GM18907 (cell line): ENCODE measurements at regions not wholly inside any gene's neighbourhood (a gene's known extent, or its start where the extent isn't known, plus 50 kb on each side); places are given as distances from the start of the nearest gene placed in this dataset.
"Not testable (repeated sequence)": the region's sequence is repeated elsewhere in the genome, so short reads cannot be mapped to it uniquely, and the experiment has no call there.

Experiments used
- ATAC-seq: cut with Tn5 transposase; IDR thresholded peaks from one replicate; pipeline ENCODE4 v1.9.1; 2021; ENCODE audit warnings: mild to moderate bottlenecking, moderate library complexity; ENCODE audit not compliant: unreplicated experiment

GRCh38 chr10:71081229-71081560, 131.2 kb upstream of the UNC5B start:
- ATAC-seq: no peak

DNA sequence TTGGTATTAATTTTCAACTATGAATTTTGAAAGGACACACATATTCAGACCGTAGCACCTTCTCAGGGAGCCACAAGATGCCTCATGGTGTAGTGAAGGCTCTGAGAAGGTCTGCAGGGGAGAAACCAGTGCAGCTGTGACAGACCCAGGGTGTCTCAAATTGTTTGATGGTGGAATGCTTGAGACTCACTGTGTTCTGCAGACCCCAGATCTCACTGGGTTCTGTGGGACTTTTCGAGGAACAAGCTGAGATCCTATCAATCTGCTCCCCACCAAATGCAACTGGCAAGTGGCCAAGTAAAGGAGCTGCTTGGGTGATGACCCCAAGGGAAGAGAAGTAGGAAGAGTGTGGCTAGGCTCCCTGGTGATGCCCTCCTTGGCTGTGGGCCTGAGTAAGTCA, 130.5 kb upstream of the UNC5B start:
- ATAC-seq: no peak

GRCh38 chr10:71082960-71083715, 129.2 kb upstream of the UNC5B start:
- ATAC-seq: no peak

- ATAC-seq: no peak
Measured at GRCh38 chr10:71083716-71083975, 128.7 kb upstream of the UNC5B start.

DNA sequence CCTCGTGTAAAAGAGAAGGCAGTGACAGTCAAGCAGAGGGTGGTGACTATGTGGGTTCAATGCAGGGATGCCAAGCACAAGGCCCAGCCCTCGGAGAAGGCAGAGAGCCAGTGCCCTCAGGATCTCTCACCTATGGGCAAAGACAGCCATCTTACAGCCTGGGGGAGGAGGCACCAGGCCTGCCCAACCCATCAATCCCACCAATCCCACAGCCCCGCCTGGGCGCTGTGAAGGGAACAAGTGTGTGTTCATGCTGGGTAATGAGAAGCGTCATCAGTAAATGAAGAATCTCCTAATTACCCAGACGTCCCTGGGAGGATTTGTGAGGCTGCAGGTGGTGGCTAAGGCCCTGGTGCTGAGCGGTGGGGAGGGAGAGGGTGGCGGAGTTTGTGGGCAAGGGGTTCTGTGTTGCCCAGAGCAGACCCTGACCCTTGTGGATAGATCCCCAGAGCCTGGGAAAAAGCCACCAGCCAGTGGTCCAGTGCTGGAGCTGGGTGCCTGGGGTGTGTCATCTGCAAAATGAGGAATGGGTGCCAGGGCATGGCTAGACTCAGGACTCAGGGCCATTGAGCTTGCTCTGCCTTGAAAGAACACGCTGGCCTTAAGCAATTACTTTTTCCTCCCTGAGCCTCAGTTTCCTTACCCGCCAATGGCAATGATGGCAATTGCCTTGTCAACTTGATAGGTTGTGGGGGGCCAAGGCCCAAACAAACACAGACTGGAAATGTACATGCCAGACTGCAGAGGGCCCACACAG, 128.1 kb upstream of the UNC5B start:
- ATAC-seq: no peak

DNA sequence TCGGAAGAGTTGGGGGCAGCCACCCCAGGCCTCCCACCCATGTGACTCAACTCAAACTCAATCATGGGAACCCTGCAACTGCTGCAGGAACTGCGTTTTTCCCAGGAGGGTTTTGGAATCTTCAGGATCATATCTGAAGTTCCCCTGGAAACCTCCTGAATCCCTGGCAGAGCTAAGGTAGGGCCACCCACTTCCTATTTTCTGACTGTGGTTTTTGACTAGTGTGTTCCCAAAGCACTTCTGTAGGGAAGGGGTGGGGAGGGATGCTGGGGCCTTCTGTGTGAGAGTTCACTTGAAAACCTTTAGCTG, 127.6 kb upstream of the UNC5B start:
- ATAC-seq: no peak

GRCh38 chr10:71085689-71086438, 126.5 kb upstream of the UNC5B start:
- no peak for ATAC-seq

DNA sequence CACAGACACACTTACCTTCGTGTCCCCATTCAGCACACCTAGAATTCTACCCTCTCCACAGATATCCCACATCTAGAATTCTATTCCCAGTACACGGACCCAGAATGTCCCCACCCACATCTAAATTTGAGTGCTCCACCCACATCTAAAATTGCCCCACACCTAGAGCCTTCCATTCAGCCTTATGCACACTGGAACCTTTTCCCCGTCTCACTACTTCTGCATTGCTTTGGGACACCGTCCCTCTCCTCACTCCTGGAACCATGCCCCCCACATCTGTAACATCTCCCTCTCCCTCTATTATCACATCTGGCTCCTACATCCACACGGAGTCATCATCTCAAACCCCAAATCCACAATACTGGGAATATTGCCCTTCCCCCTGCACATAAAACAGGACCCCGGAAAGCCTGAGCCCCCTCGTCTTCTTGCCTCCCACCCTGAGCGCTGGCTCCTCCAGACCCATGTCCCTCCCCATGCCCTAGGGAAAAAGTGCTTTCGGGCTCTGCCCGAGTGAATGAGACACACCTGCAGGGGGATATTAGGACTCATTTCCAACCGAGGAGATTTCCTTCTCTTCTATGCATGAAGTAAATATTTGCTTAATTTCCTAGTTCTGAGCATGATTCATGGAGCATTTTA, 125.8 kb upstream of the UNC5B start:
- ATAC-seq: no peak

DNA sequence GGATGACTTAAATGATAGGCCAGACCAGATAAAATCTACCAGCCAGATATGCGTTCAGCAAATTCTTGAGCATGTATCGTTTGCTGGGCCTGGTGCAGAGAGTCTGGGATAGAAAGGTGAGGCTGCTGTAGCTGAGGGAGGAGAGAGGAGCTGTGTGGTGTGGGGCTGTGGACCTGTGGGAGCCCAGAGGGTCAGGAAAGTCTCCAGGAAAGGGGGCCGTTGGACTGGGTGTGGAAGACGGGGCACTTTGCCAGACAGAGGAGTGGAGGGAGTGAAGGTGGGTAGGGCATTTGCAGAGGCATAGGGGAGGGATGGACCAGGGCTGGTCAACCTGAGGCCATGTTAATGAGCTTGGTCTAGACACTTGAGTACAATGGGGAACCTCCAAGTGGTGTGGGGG, 124.7 kb upstream of the UNC5B start:
- no peak for ATAC-seq

GRCh38 chr10:71088054-71088453, 124.3 kb upstream of the UNC5B start:
- no peak for ATAC-seq

GRCh38 chr10:71088578-71088977, 123.8 kb upstream of the UNC5B start:
- not testable (repeated sequence) for ATAC-seq

GRCh38 chr10:71089162-71089561, 123.2 kb upstream of the UNC5B start:
- ATAC-seq: no peak

DNA sequence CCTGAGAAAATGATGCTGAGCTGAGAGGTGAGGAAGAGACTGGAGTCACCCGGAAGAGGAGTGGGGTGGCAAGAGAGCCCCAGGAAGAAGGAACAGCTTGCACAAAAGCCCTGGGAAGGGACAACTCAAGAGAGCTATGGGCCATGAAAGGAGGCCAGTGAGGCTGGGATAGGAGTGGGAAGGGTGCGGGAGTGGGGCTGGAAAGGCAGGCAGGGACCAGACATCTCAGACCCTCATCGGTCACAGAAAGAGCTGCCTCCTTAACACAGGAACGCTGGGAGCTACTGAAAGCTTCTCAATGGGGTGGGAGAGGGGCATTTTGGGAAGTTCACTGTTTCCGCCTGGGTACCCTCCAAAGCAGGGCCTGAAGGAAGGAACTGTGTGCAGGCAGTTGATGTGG, 122.0 kb upstream of the UNC5B start:
- ATAC-seq: no peak

DNA sequence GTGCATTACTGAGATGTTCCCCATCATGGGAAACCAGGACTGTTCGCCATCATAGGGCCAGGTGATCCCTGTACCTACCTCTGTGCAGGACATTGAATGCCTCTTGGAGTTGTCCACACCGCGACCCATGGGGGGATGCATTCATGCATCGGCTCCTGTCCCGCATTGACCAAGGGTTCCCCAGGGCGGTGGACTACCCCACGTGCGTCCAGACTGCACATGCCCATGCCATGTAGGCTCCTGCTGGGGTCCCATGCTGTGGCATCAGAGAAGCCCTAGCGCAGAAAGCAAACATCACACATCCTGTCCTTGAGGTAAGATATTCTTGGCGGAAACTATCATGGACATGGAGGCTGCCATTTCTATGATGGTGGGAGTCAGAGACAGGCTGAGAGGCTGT, 121.6 kb upstream of the UNC5B start:
- ATAC-seq: no peak

DNA sequence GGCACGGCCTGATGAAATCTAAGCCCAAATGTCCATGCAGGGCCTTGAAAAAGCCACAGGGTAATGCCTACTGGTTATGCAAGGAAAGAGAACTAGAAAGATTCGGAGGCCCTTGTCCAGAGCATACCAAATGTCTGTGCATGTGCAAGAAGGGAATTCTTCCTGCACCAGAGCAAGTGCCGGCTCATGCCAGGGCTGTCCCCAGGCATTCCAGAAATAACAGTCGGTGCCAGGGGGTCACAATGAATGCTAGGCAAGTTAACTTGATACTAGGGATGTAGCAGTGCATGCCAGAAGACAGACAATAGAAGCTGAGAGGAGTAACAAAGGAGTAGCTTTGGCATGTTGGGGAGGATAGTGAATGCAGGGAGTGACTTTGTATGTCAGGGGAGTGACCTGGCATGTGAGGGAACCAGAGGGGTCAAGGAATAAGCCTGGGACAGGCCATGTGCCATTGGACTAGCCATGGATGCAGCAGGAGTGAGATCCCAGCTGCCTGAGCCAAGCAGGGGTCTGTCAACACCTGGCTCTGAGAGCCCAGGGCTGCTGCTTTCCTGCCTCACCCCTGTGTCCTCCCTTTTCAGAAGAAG, 119.5 kb upstream of the UNC5B start:
- ATAC-seq: no peak

DNA sequence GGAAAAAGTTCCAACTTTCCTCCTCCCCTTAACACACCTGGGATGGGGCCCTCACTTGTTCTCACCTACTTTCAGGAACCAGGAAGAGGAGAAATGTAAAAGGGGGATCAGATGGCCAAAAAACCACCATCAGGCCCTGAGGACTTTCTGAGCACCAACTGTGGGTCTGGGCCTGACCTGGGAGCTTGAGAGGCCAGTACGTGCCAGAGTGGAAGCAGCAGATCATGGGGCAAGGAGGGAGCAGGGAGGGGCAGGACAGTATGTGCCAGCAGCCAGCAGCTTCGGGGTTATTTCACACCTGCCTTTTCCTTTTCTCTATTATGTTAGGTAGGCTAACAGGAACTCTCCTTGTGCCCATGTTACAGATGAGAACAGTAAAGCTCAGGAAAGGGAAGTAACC, 118.8 kb upstream of the UNC5B start:
- ATAC-seq: no peak

GRCh38 chr10:71094712-71095390, 117.5 kb upstream of the UNC5B start:
- ATAC-seq: no peak

DNA sequence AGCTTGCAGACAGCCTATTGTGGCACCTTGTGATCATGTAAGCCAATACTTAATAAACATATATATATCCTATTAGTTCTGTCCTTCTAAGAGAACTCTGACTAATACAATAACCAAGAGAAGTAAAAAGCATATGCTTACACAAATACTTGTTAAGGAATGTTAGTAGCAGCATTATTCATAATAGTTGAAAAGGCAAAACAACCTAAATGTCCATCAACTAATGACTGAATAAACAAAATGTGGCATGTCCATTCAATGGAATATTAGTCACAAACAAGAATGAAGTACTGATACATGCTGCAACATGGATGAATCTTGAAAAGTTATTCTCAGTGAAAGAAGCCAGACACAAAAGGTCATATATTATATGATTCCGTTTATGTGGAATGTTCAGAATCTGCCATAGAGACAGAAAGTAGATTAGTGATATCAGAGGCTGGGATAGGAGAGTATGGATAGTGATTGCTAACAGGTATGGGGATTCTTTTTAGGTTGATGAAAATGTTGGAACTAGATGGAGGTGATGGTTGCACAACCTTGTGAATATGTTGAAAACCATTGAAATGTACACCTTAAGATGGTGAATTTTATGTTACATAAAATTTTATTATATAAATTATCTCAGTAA, 112.5 kb upstream of the UNC5B start:
- ATAC-seq: no peak

DNA sequence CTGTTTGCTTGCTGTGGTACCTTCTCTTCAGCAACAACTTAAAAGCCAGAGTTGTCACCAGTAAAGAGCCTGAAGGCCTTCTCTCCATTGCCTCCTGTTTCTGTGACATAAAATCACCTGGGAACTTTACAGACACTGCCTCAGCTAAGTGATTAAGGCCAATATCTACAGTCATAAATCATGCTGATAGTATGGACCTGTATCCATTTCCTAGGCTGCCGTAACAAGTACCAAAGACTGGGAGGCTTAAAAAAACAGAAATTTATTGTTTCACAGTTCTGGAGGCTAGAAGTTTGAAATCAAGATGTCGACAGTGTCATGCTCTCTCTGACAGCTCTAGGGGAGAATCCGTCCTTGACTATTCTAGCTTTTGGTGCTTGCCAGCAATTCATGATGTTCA, 108.4 kb upstream of the UNC5B start:
- ATAC-seq: no peak

- not testable (repeated sequence) for ATAC-seq
Measured at GRCh38 chr10:71106151-71106550, 106.2 kb upstream of the UNC5B start.
